ENCODE measurements at regions not wholly inside any gene's neighbourhood (a gene's known extent, or its start where the extent isn't known, plus 50 kb on each side); places are given as distances from the start of the nearest gene placed in this dataset.

DNA sequence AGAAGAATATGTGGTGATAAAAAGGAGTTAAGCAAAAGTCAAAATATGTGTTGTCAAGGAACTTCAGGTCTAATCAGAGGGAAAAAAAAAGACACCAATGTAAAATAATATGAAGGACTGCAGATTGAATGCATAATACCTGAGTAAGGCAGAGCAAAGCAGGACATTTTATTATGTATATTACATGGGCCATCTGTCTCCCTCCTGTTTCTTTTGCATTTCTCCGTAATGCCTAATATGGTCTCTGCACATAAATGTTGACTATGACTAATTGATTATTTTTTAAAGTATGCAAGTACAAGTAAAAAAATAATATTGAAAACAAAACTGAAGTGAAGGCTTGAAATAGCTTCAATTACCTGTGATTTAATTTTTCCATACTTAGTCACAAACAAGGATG, 384.7 kb upstream of the MAN1A1 start:
- TF ChIP-seq EP300 (conservative IDR thresholded peaks at IDR 0.05; ENCODE audit: poor library complexity, severe bottlenecking) (no peak), MXI1 (conservative IDR thresholded peaks at IDR 0.05; ENCODE audit: poor library complexity, severe bottlenecking) (no peak), POLR2AphosphoS5 (IDR thresholded peaks at IDR 0.05) (no peak), RAD21 (conservative IDR thresholded peaks at IDR 0.05) (no peak), TAF1 (IDR thresholded peaks at IDR 0.05; ENCODE audit: low read depth) (no peak)
- TF ChIP-seq, protein P1, sequence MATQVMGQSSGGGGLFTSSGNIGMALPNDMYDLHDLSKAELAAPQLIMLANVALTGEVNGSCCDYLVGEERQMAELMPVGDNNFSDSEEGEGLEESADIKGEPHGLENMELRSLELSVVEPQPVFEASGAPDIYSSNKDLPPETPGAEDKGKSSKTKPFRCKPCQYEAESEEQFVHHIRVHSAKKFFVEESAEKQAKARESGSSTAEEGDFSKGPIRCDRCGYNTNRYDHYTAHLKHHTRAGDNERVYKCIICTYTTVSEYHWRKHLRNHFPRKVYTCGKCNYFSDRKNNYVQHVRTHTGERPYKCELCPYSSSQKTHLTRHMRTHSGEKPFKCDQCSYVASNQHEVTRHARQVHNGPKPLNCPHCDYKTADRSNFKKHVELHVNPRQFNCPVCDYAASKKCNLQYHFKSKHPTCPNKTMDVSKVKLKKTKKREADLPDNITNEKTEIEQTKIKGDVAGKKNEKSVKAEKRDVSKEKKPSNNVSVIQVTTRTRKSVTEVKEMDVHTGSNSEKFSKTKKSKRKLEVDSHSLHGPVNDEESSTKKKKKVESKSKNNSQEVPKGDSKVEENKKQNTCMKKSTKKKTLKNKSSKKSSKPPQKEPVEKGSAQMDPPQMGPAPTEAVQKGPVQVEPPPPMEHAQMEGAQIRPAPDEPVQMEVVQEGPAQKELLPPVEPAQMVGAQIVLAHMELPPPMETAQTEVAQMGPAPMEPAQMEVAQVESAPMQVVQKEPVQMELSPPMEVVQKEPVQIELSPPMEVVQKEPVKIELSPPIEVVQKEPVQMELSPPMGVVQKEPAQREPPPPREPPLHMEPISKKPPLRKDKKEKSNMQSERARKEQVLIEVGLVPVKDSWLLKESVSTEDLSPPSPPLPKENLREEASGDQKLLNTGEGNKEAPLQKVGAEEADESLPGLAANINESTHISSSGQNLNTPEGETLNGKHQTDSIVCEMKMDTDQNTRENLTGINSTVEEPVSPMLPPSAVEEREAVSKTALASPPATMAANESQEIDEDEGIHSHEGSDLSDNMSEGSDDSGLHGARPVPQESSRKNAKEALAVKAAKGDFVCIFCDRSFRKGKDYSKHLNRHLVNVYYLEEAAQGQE (IDR thresholded peaks at IDR 0.05; ENCODE audit: borderline replicate concordance), result no peak
- TF ChIP-seq, protein P2, sequence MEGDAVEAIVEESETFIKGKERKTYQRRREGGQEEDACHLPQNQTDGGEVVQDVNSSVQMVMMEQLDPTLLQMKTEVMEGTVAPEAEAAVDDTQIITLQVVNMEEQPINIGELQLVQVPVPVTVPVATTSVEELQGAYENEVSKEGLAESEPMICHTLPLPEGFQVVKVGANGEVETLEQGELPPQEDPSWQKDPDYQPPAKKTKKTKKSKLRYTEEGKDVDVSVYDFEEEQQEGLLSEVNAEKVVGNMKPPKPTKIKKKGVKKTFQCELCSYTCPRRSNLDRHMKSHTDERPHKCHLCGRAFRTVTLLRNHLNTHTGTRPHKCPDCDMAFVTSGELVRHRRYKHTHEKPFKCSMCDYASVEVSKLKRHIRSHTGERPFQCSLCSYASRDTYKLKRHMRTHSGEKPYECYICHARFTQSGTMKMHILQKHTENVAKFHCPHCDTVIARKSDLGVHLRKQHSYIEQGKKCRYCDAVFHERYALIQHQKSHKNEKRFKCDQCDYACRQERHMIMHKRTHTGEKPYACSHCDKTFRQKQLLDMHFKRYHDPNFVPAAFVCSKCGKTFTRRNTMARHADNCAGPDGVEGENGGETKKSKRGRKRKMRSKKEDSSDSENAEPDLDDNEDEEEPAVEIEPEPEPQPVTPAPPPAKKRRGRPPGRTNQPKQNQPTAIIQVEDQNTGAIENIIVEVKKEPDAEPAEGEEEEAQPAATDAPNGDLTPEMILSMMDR (IDR thresholded peaks at IDR 0.05; ENCODE audit: poor library complexity, severe bottlenecking), result no peak
- no peaks in the 10 kb centered on the region for H3K27me3 ChIP-seq (ENCODE audit: insufficient read depth, low read depth, low read length)
- no peak overlapping the region for H3K4me3 ChIP-seq (ENCODE audit: low read length)
- no peak overlapping the region for H2AFZ ChIP-seq (ENCODE audit: low read depth, low read length)
- no peaks in the 10 kb centered on the region for H3K9me3 ChIP-seq (ENCODE audit: low read length)
- no peaks in the 10 kb centered on the region for H3K79me2 ChIP-seq (replicated peaks; ENCODE audit: insufficient read depth, low read length)
- H3K27ac ChIP-seq (ENCODE audit: low read length), result no peak overlapping the region
- no peaks in the 10 kb centered on the region for H3F3A ChIP-seq (ENCODE audit: insufficient read depth, low read length, poor library complexity, severe bottlenecking)
- no peak overlapping the region for H3K4me2 ChIP-seq (ENCODE audit: low read length)
- H3K36me3 ChIP-seq (ENCODE audit: insufficient read depth, low read length), result no peaks in the 10 kb centered on the region
- no peaks in the 10 kb centered on the region for H3K9me2 ChIP-seq (ENCODE audit: insufficient read depth, low read length)
- no peak overlapping the region for H3K9ac ChIP-seq (ENCODE audit: low read length)
- no peaks in the 10 kb centered on the region for H4K20me1 ChIP-seq (ENCODE audit: insufficient read depth)

DNA sequence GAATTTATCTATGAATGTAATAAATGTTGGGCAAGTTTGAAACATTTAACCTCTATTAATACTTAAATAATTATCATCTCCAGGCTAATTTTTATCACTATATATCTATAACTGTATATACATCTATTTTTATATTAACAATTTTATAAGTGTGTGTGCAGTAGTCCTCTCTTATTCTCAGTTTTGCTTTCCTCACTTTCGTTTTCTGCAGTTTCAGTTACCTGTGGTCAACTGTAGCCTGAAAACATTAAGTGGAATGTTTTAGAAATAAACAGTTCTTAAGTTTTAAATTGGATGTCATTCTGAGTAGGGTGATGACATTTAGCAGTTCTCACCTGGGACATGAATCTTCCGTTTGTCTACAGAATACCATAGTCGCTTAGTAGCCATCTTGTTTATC, 379.4 kb upstream of the MAN1A1 start:
- Histone ChIP-seq H3K27ac (ENCODE audit: low read length) (no peak overlapping the region), H3K36me3 (ENCODE audit: insufficient read depth, low read length) (no peaks in the 10 kb centered on the region), H3K9me3 (ENCODE audit: low read length) (no peaks in the 10 kb centered on the region), H3K79me2 (replicated peaks; ENCODE audit: insufficient read depth, low read length) (no peaks in the 10 kb centered on the region), H4K20me1 (ENCODE audit: insufficient read depth) (no peaks in the 10 kb centered on the region), H3K9ac (ENCODE audit: low read length) (no peak overlapping the region), H3K9me2 (ENCODE audit: insufficient read depth, low read length) (no peaks in the 10 kb centered on the region), H2AFZ (ENCODE audit: low read depth, low read length) (no peak overlapping the region), H3K4me2 (ENCODE audit: low read length) (no peak overlapping the region), H3K4me3 (ENCODE audit: low read length) (no peak overlapping the region), H3F3A (ENCODE audit: insufficient read depth, low read length, poor library complexity, severe bottlenecking) (no peaks in the 10 kb centered on the region), H3K27me3 (ENCODE audit: insufficient read depth, low read depth, low read length) (no peaks in the 10 kb centered on the region)
- no peak for TF ChIP-seq RAD21 (conservative IDR thresholded peaks at IDR 0.05)
- TF ChIP-seq, protein P1 (IDR thresholded peaks at IDR 0.05; ENCODE audit: borderline replicate concordance), result no peak
- TF ChIP-seq EP300 (conservative IDR thresholded peaks at IDR 0.05; ENCODE audit: poor library complexity, severe bottlenecking), result no peak
- TF ChIP-seq TAF1 (IDR thresholded peaks at IDR 0.05; ENCODE audit: low read depth), result no peak
- TF ChIP-seq SMC3 (conservative IDR thresholded peaks at IDR 0.05; ENCODE audit: poor library complexity), result no peak
- no peak for TF ChIP-seq POLR2AphosphoS5 (IDR thresholded peaks at IDR 0.05)
- no peak for TF ChIP-seq EZH2 (IDR thresholded peaks at IDR 0.05; ENCODE audit: borderline replicate concordance, insufficient read depth, low read length, poor library complexity, severe bottlenecking)
- TF ChIP-seq MXI1 (conservative IDR thresholded peaks at IDR 0.05; ENCODE audit: poor library complexity, severe bottlenecking), result no peak
- TF ChIP-seq, protein P2 (IDR thresholded peaks at IDR 0.05; ENCODE audit: poor library complexity, severe bottlenecking), result no peak

Data from neural cell (in vitro differentiated cells).